ENCODE measurements at regions not wholly inside any gene's neighbourhood (a gene's known extent, or its start where the extent isn't known, plus 50 kb on each side); places are given as distances from the start of the nearest gene placed in this dataset.

DNA sequence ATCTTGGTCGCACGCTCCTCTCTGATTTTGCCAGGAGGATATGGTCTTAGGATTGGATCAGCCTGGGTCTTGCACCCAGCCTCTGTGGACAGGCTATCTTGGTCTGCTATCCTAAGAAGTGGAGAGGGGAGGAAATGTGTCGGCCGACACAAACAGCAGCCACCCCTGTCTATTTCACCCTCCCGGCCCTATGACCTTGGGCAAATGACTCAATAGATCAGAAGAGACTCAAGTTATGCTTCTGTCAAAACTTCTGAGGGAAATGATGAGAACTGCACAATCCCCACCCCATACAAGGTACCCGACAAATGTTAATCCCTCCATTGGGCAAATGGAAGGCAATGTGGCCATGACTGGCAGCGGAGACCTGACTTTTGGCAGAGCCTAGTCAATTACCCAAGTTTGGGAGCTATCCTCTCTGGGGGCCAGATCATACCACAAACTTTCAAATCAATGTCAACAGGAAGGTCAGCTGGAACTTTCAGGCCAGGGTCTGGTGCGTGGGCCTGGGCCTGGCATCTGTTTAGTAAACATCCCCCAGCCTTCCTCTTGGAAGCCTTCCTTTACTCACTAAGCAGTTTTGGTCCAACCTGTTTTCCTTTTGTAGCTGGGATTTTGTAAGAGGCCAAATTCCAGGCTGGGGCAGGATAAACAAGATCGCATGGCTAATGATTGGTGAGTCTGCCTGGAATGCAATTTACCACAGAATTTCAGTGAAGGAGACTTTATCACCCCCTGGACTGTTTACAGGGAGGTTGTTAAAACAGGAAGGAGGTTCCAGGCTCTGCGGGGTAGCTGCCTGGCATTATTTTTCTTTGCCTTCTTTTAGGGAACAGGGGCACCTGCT is 64.2 kb upstream of the CPEB4 start:
- Histone ChIP-seq H3K9me3 (ENCODE audit: control insufficient read depth, insufficient read depth, low read depth, low read length) (peaks cover 4% of the 10 kb centered on the region; the same call in 1 of the 2 replicates), H3K27ac (ENCODE audit: low read length) (no peak overlapping the region), H3K4me1 (ENCODE audit: control insufficient read depth, insufficient read depth, low read length) (no peaks in the 10 kb centered on the region; the same call in 1 of the 2 replicates), H3K4me3 (ENCODE audit: low read depth in 2 of 2, low read length in 2 of 2) (no peak overlapping the region), H3K36me3 (ENCODE audit: control insufficient read depth, insufficient read depth, low read length) (no peaks in the 10 kb centered on the region), H3K27me3 (ENCODE audit: control insufficient read depth, insufficient read depth, low read length) (no peaks in the 10 kb centered on the region)
- ChIA-PET CTCF (no interaction called here), POLR2A (no interaction called here)
- intact Hi-C loops (cut with micrococcal nuclease; ENCODE audit: unreplicated experiment) = no loop called here
- TF ChIP-seq, protein P1, sequence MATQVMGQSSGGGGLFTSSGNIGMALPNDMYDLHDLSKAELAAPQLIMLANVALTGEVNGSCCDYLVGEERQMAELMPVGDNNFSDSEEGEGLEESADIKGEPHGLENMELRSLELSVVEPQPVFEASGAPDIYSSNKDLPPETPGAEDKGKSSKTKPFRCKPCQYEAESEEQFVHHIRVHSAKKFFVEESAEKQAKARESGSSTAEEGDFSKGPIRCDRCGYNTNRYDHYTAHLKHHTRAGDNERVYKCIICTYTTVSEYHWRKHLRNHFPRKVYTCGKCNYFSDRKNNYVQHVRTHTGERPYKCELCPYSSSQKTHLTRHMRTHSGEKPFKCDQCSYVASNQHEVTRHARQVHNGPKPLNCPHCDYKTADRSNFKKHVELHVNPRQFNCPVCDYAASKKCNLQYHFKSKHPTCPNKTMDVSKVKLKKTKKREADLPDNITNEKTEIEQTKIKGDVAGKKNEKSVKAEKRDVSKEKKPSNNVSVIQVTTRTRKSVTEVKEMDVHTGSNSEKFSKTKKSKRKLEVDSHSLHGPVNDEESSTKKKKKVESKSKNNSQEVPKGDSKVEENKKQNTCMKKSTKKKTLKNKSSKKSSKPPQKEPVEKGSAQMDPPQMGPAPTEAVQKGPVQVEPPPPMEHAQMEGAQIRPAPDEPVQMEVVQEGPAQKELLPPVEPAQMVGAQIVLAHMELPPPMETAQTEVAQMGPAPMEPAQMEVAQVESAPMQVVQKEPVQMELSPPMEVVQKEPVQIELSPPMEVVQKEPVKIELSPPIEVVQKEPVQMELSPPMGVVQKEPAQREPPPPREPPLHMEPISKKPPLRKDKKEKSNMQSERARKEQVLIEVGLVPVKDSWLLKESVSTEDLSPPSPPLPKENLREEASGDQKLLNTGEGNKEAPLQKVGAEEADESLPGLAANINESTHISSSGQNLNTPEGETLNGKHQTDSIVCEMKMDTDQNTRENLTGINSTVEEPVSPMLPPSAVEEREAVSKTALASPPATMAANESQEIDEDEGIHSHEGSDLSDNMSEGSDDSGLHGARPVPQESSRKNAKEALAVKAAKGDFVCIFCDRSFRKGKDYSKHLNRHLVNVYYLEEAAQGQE (IDR thresholded peaks at IDR 0.05; ENCODE audit: insufficient read depth in 1 of 2, low read depth in 2 of 2, low read length in 1 of 2) = no peak
- TF ChIP-seq SIN3A (IDR thresholded peaks at IDR 0.05; ENCODE audit: borderline replicate concordance, insufficient read depth, low read depth, low read length) (no peak), TCF7L2 (IDR thresholded peaks at IDR 0.05; ENCODE audit: low read depth, low read length) (no peak), POLR2AphosphoS5 (IDR thresholded peaks at IDR 0.05; ENCODE audit: low read depth, low read length) (no peak)
- TF ChIP-seq, protein P2, sequence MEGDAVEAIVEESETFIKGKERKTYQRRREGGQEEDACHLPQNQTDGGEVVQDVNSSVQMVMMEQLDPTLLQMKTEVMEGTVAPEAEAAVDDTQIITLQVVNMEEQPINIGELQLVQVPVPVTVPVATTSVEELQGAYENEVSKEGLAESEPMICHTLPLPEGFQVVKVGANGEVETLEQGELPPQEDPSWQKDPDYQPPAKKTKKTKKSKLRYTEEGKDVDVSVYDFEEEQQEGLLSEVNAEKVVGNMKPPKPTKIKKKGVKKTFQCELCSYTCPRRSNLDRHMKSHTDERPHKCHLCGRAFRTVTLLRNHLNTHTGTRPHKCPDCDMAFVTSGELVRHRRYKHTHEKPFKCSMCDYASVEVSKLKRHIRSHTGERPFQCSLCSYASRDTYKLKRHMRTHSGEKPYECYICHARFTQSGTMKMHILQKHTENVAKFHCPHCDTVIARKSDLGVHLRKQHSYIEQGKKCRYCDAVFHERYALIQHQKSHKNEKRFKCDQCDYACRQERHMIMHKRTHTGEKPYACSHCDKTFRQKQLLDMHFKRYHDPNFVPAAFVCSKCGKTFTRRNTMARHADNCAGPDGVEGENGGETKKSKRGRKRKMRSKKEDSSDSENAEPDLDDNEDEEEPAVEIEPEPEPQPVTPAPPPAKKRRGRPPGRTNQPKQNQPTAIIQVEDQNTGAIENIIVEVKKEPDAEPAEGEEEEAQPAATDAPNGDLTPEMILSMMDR (IDR thresholded peaks at IDR 0.05) = no peak
- ATAC-seq (peak; percentile 29; the same call in 1 of the 2 replicates), DNase-seq (ENCODE audit: low read depth, low spot score) (peak; percentile 68)
- no TSS peak for BruUV-seq (replicated peaks)
- in situ Hi-C loops (cut with HindIII; ENCODE audit: low pct_unique_long_range_greater_than_20kb, low sequenced_read_pairs) = no loop called here

DNA sequence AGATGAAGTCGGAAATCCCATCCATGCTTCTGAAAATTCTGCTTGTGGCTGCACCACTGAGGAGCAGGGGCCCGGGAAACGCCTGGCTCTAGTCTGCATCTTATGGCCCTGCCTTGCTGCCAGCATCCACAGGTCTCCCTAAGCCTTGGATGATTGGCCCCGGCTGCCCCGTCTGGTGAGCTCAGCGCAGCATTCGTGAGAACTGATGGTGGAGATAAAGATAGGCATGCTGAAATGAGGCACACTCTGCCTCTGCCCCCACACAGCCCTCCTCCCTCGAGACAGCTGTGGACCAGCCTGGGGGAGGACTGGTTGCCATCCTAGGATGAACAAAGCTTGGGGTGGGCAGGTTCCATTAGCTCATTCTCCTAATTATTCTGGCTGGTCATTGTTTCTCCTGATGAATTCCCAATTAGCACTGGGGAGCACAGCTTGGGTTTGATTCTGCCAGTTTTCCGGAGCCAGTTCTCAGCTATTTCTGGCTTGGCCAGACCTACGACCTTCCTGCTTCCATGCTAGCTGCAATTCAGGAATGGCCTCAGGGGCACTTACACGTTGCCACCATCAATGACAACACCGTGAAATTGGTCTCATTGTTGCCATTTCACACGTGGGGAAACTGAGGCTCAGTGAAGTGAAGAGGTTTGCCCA is 62.8 kb upstream of the CPEB4 start:
- no peaks in the 10 kb centered on the region; the same call in 1 of the 2 replicates for H3K4me1 ChIP-seq (ENCODE audit: control insufficient read depth, insufficient read depth, low read length)
- no peaks in the 10 kb centered on the region for H3K27me3 ChIP-seq (ENCODE audit: control insufficient read depth, insufficient read depth, low read length)
- peaks cover 4% of the 10 kb centered on the region; the same call in 1 of the 2 replicates for H3K9me3 ChIP-seq (ENCODE audit: control insufficient read depth, insufficient read depth, low read depth, low read length)
- TF ChIP-seq SIN3A (IDR thresholded peaks at IDR 0.05; ENCODE audit: borderline replicate concordance, insufficient read depth, low read depth, low read length) = no peak
- TF ChIP-seq, protein P1 (IDR thresholded peaks at IDR 0.05; ENCODE audit: insufficient read depth in 1 of 2, low read depth in 2 of 2, low read length in 1 of 2) = no peak
- TF ChIP-seq POLR2AphosphoS5 (IDR thresholded peaks at IDR 0.05; ENCODE audit: low read depth, low read length) = no peak
- TF ChIP-seq, protein P2 (IDR thresholded peaks at IDR 0.05) = no peak
- no peaks in the 10 kb centered on the region for H3K36me3 ChIP-seq (ENCODE audit: control insufficient read depth, insufficient read depth, low read length)
- ChIA-PET CTCF (interaction anchor here (0.5 kb wide), 1 partner anchor 10 kb away, joined by 3 read pairs; no protein-coding TSS in a partner anchor), POLR2A (no interaction called here)
- no peak overlapping the region for H3K27ac ChIP-seq (ENCODE audit: low read length)
- BruUV-seq (replicated peaks) = no TSS peak
- ATAC-seq = no peak
- in situ Hi-C loops (cut with HindIII; ENCODE audit: low pct_unique_long_range_greater_than_20kb, low sequenced_read_pairs) = no loop called here
- DNase-seq (ENCODE audit: low read depth, low spot score) = no peak
- no peak overlapping the region for H3K4me3 ChIP-seq (ENCODE audit: low read depth in 2 of 2, low read length in 2 of 2)
- intact Hi-C loops (cut with micrococcal nuclease; ENCODE audit: unreplicated experiment) = no loop called here
